MG63 (cell line): ENCODE measurements at regions not wholly inside any gene's neighbourhood (a gene's known extent, or its start where the extent isn't known, plus 50 kb on each side); places are given as distances from the start of the nearest gene placed in this dataset.
"Not testable (repeated sequence)": the region's sequence is repeated elsewhere in the genome, so short reads cannot be mapped to it uniquely, and the experiment has no call there.

Source experiments
- DNase-seq: peaks from one replicate; pipeline ENCODE4 v3.0.0-alpha.2; 2020
- H3K27me3 ChIP-seq: fragments of 250-450 bp; sonication (Bioruptor Pico); 2 replicates; pipeline ENCODE4 v1.5.1; 2020; ENCODE audit warnings: mild to moderate bottlenecking, moderate library complexity
- H3K36me3 ChIP-seq: fragments of 250-450 bp; sonication (Bioruptor Pico); 2 replicates; pipeline ENCODE4 v1.5.1; 2020; ENCODE audit warnings: mild to moderate bottlenecking, moderate library complexity
- H3K4me3 ChIP-seq: fragments of 250-450 bp; sonication (Bioruptor Pico); 2 replicates; pipeline ENCODE4 v1.5.1; 2020; ENCODE audit warnings: mild to moderate bottlenecking, moderate library complexity
- H3K9me3 ChIP-seq: fragments of 250-450 bp; sonication (Bioruptor Pico); 2 replicates; pipeline ENCODE4 v1.5.1; 2020; ENCODE audit warnings: mild to moderate bottlenecking, moderate library complexity

GRCh38 chr5:164518741-164519080, 1013.3 kb downstream of the MAT2B start:
- Histone ChIP-seq H3K27me3 (no peaks in the 10 kb centered on the region), H3K36me3 (peaks cover 24% of the 10 kb centered on the region), H3K9me3 (no peaks in the 10 kb centered on the region), H3K4me3 (no peak overlapping the region)
- no peak for DNase-seq

GRCh38 chr5:164532235-164532900, 1026.9 kb downstream of the MAT2B start:
- no peak for DNase-seq
- Histone ChIP-seq H3K27me3 (no peaks in the 10 kb centered on the region), H3K9me3 (peaks cover 4% of the 10 kb centered on the region; the same call in 1 of the 2 replicates)

GRCh38 chr5:164533426-164533825, 1028.0 kb downstream of the MAT2B start:
- DNase-seq, H3K9me3 ChIP-seq, H3K4me3 ChIP-seq, H3K27me3 ChIP-seq: not testable (repeated sequence)
- H3K36me3 ChIP-seq: peaks cover 25% of the 10 kb centered on the region

More at GRCh38 chr5:164532235-164532900, 1026.9 kb downstream of the MAT2B start:
- Histone ChIP-seq H3K36me3 (peaks cover 28% of the 10 kb centered on the region), H3K4me3 (no peak overlapping the region)

GRCh38 chr5:164540174-164540573, 1034.8 kb downstream of the MAT2B start:
- no peak overlapping the region for H3K4me3 ChIP-seq
- H3K9me3 ChIP-seq: 0 out of 2 replicates have a peak, but pooled peaks cover 2% of the 10 kb centered on the region
- no peak for DNase-seq
- peaks cover 25% of the 10 kb centered on the region for H3K36me3 ChIP-seq
- no peaks in the 10 kb centered on the region for H3K27me3 ChIP-seq

GRCh38 chr5:164545507-164545906, 1040.1 kb downstream of the MAT2B start:
- no peak for DNase-seq
- peaks cover 31% of the 10 kb centered on the region for H3K36me3 ChIP-seq
- H3K9me3 ChIP-seq: peaks cover 6% of the 10 kb centered on the region; the same call in 1 of the 2 replicates
- no peaks in the 10 kb centered on the region for H3K27me3 ChIP-seq
- no peak overlapping the region for H3K4me3 ChIP-seq

GRCh38 chr5:164553851-164554250, 1048.4 kb downstream of the MAT2B start:
- Histone ChIP-seq H3K4me3 (no peak overlapping the region), H3K9me3 (no peaks in the 10 kb centered on the region), H3K27me3 (no peaks in the 10 kb centered on the region), H3K36me3 (peaks cover 14% of the 10 kb centered on the region)
- DNase-seq: no peak

GRCh38 chr5:164555809-164556208, 1050.4 kb downstream of the MAT2B start:
- H3K4me3 ChIP-seq: no peak overlapping the region
- H3K27me3 ChIP-seq: no peaks in the 10 kb centered on the region
- peaks cover 10% of the 10 kb centered on the region for H3K36me3 ChIP-seq
- no peaks in the 10 kb centered on the region for H3K9me3 ChIP-seq
- DNase-seq: no peak

GRCh38 chr5:164560216-164560615, 1054.8 kb downstream of the MAT2B start:
- H3K27me3 ChIP-seq: no peaks in the 10 kb centered on the region
- H3K36me3 ChIP-seq: peaks cover 5% of the 10 kb centered on the region; the same call in 1 of the 2 replicates
- no peak overlapping the region for H3K4me3 ChIP-seq
- H3K9me3 ChIP-seq: no peaks in the 10 kb centered on the region
- DNase-seq: no peak

- Histone ChIP-seq H3K27me3 (no peaks in the 10 kb centered on the region), H3K9me3 (no peaks in the 10 kb centered on the region), H3K36me3 (peaks cover 5% of the 10 kb centered on the region; the same call in 1 of the 2 replicates), H3K4me3 (no peak overlapping the region)
- no peak for DNase-seq
Measured at GRCh38 chr5:164561933-164562872, 1056.8 kb downstream of the MAT2B start.

GRCh38 chr5:164563370-164563769, 1058.0 kb downstream of the MAT2B start:
- DNase-seq: no peak

GRCh38 chr5:164573397-164573796, 1068.0 kb downstream of the MAT2B start:
- Histone ChIP-seq H3K9me3 (no peaks in the 10 kb centered on the region; the same call in 1 of the 2 replicates), H3K4me3 (no peak overlapping the region), H3K36me3 (peaks cover 5% of the 10 kb centered on the region), H3K27me3 (no peaks in the 10 kb centered on the region)
- no peak for DNase-seq

More at GRCh38 chr5:164563370-164563769, 1058.0 kb downstream of the MAT2B start:
- Histone ChIP-seq H3K9me3 (no peaks in the 10 kb centered on the region), H3K36me3 (no peaks in the 10 kb centered on the region), H3K4me3 (no peak overlapping the region), H3K27me3 (no peaks in the 10 kb centered on the region)

GRCh38 chr5:164577201-164577600, 1071.8 kb downstream of the MAT2B start:
- Histone ChIP-seq H3K4me3 (no peak overlapping the region), H3K9me3 (no peaks in the 10 kb centered on the region), H3K27me3 (no peaks in the 10 kb centered on the region), H3K36me3 (no peaks in the 10 kb centered on the region)
- no peak for DNase-seq

- no peaks in the 10 kb centered on the region for H3K27me3 ChIP-seq
- H3K9me3 ChIP-seq: no peaks in the 10 kb centered on the region
- no peak for DNase-seq
- H3K36me3 ChIP-seq: no peaks in the 10 kb centered on the region
- H3K4me3 ChIP-seq: no peak overlapping the region
Measured at GRCh38 chr5:164577742-164578141, 1072.3 kb downstream of the MAT2B start.

- Histone ChIP-seq H3K9me3 (no peaks in the 10 kb centered on the region), H3K4me3 (no peak overlapping the region), H3K36me3 (no peaks in the 10 kb centered on the region), H3K27me3 (no peaks in the 10 kb centered on the region)
- no peak for DNase-seq
Measured at GRCh38 chr5:164578401-164578800, 1073.0 kb downstream of the MAT2B start.

GRCh38 chr5:164578911-164579310, 1073.5 kb downstream of the MAT2B start:
- no peak for DNase-seq
- no peaks in the 10 kb centered on the region for H3K27me3 ChIP-seq
- no peaks in the 10 kb centered on the region; the same call in 1 of the 2 replicates for H3K36me3 ChIP-seq
- no peaks in the 10 kb centered on the region for H3K9me3 ChIP-seq
- H3K4me3 ChIP-seq: no peak overlapping the region

- Histone ChIP-seq H3K27me3 (no peaks in the 10 kb centered on the region), H3K36me3 (no peaks in the 10 kb centered on the region; the same call in 1 of the 2 replicates), H3K4me3 (no peak overlapping the region), H3K9me3 (no peaks in the 10 kb centered on the region)
- no peak for DNase-seq
Measured at GRCh38 chr5:164580155-164580554, 1074.7 kb downstream of the MAT2B start.

- no peak overlapping the region for H3K4me3 ChIP-seq
- no peak for DNase-seq
Measured at GRCh38 chr5:164581889-164582288, 1076.5 kb downstream of the MAT2B start.

More at GRCh38 chr5:164581889-164582288, 1076.5 kb downstream of the MAT2B start:
- Histone ChIP-seq H3K9me3 (no peaks in the 10 kb centered on the region), H3K36me3 (no peaks in the 10 kb centered on the region; the same call in 1 of the 2 replicates), H3K27me3 (no peaks in the 10 kb centered on the region)
